NOMO-1 (cell line): ENCODE measurements at regions not wholly inside any gene's neighbourhood (a gene's known extent, or its start where the extent isn't known, plus 50 kb on each side); places are given as distances from the start of the nearest gene placed in this dataset.

Experiments used
- DNase-seq, 2 experiments: peaks; one replicate each; lab custom pipeline; 2025; ENCODE audit not compliant: unreplicated experiment in 2 of 2; lab: John Stamatoyannopoulos, UW

GRCh38 chr22:48353116-48353947 lies 1474.3 kb downstream of the BRD1 start:
- DNase-seq, result no peak

GRCh38 chr22:48352086-48352911 lies 1475.4 kb downstream of the BRD1 start:
- DNase-seq, result no peak

GRCh38 chr22:48351376-48352085 lies 1476.1 kb downstream of the BRD1 start:
- no peak for DNase-seq

- DNase-seq, result no peak
Observed at GRCh38 chr22:48350456-48350855, 1477.2 kb downstream of the BRD1 start.

- no peak for DNase-seq
Observed at GRCh38 chr22:48348855-48349254, 1478.8 kb downstream of the BRD1 start.

- DNase-seq, result no peak
Observed at GRCh38 chr22:48347311-48347710, 1480.4 kb downstream of the BRD1 start.

GRCh38 chr22:48346911-48347310 lies 1480.8 kb downstream of the BRD1 start:
- DNase-seq, result no peak

GRCh38 chr22:48346311-48346710 lies 1481.4 kb downstream of the BRD1 start:
- DNase-seq, result no peak

- DNase-seq, result no peak
Observed at GRCh38 chr22:48345631-48346030, 1482.0 kb downstream of the BRD1 start.

GRCh38 chr22:48343461-48343860 lies 1484.2 kb downstream of the BRD1 start:
- DNase-seq, result no peak

- no peak for DNase-seq
Observed at GRCh38 chr22:48342732-48343131, 1484.9 kb downstream of the BRD1 start.

- DNase-seq, result no peak
Observed at GRCh38 chr22:48342016-48342415, 1485.7 kb downstream of the BRD1 start.

- no peak for DNase-seq
Observed at GRCh38 chr22:48340727-48341709, 1486.7 kb downstream of the BRD1 start.

GRCh38 chr22:48340191-48340590 lies 1487.5 kb downstream of the BRD1 start:
- no peak for DNase-seq

GRCh38 chr22:48338793-48339705 lies 1488.6 kb downstream of the BRD1 start:
- no peak for DNase-seq

GRCh38 chr22:48337957-48338792 lies 1489.5 kb downstream of the BRD1 start:
- DNase-seq, result no peak

GRCh38 chr22:48336339-48337060 lies 1491.2 kb downstream of the BRD1 start:
- DNase-seq, result no peak
